ENCODE measurements at regions not wholly inside any gene's neighbourhood (a gene's known extent, or its start where the extent isn't known, plus 50 kb on each side); places are given as distances from the start of the nearest gene placed in this dataset.
"Not testable (repeated sequence)": the region's sequence is repeated elsewhere in the genome, so short reads cannot be mapped to it uniquely, and the experiment has no call there.

GRCh38 chr9:119881898-119882297 lies 512.7 kb upstream of the BRINP1 start:
- POLR2A ChIA-PET = no interaction called here
- DNase-seq (ENCODE audit: extremely low spot score) = no peak
- no peak for TF ChIP-seq CTCF (IDR thresholded peaks at IDR 0.05; ENCODE audit: control extremely low read depth, extremely low read depth, low read depth, missing control alignments)
- CTCF ChIA-PET = interaction anchor here (1.0 to 1.2 kb wide), 3 partner anchors 10 to 37 kb away, joined by 3 read pairs; no protein-coding TSS in a partner anchor

GRCh38 chr9:119880361-119880760 lies 511.1 kb upstream of the BRINP1 start:
- ChIA-PET POLR2A (no interaction called here), CTCF (no interaction called here)
- no peak for TF ChIP-seq CTCF (IDR thresholded peaks at IDR 0.05; ENCODE audit: control extremely low read depth, extremely low read depth, low read depth, missing control alignments)
- DNase-seq (ENCODE audit: extremely low spot score) = no peak

- DNase-seq (ENCODE audit: extremely low spot score) = no peak
- ChIA-PET POLR2A (no interaction called here), CTCF (interaction anchor here (1.5 to 1.6 kb wide), 2 partner anchors 10 to 91 kb away, joined by 4 to 7 read pairs; no protein-coding TSS in a partner anchor)
- no peak for TF ChIP-seq CTCF (IDR thresholded peaks at IDR 0.05; ENCODE audit: control extremely low read depth, extremely low read depth, low read depth, missing control alignments)
Measured at GRCh38 chr9:119877306-119877705, 508.1 kb upstream of the BRINP1 start.

- DNase-seq (ENCODE audit: extremely low spot score) = no peak
- no peak for TF ChIP-seq CTCF (IDR thresholded peaks at IDR 0.05; ENCODE audit: control extremely low read depth, extremely low read depth, low read depth, missing control alignments)
- CTCF ChIA-PET = no interaction called here
- POLR2A ChIA-PET = no interaction called here
Measured at GRCh38 chr9:119873877-119874276, 504.6 kb upstream of the BRINP1 start.

- DNase-seq (ENCODE audit: extremely low spot score); CTCF ChIA-PET; POLR2A ChIA-PET: not testable (repeated sequence)
Measured at GRCh38 chr9:119870251-119870650, 501.0 kb upstream of the BRINP1 start.

- ChIA-PET POLR2A (no interaction called here), CTCF (interaction anchor here (1.2 kb wide), 1 partner anchor 10 kb away, joined by 3 read pairs; no protein-coding TSS in a partner anchor)
- no peak for TF ChIP-seq CTCF (IDR thresholded peaks at IDR 0.05; ENCODE audit: control extremely low read depth, extremely low read depth, low read depth, missing control alignments)
- DNase-seq (ENCODE audit: extremely low spot score) = no peak
Measured at GRCh38 chr9:119868694-119869093, 499.5 kb upstream of the BRINP1 start.

GRCh38 chr9:119861842-119862241 lies 492.6 kb upstream of the BRINP1 start:
- TF ChIP-seq CTCF (IDR thresholded peaks at IDR 0.05; ENCODE audit: control extremely low read depth, extremely low read depth, low read depth, missing control alignments) = no peak
- DNase-seq (ENCODE audit: extremely low spot score) = no peak
- ChIA-PET POLR2A (no interaction called here), CTCF (no interaction called here)
